GM23248 (cell line): ENCODE measurements at regions not wholly inside any gene's neighbourhood (a gene's known extent, or its start where the extent isn't known, plus 50 kb on each side); places are given as distances from the start of the nearest gene placed in this dataset.

Source experiments
- EZH2 ChIP-seq: fragments of 200-600 bp; sonication (generic); IDR thresholded peaks from 2 replicates; pipeline ENCODE4 v1.6.1; 2018; ENCODE audit warnings: antibody characterized with exemption, mild to moderate bottlenecking; ENCODE audit not compliant: insufficient read depth, poor library complexity, severe bottlenecking
- EZH2phosphoT487 ChIP-seq: fragments of 200-600 bp; sonication (generic); IDR thresholded peaks from 2 replicates; pipeline ENCODE4 v1.6.1; 2018; ENCODE audit warnings: antibody characterized with exemption, moderate library complexity, mild to moderate bottlenecking, low read depth; ENCODE audit not compliant: insufficient read depth

DNA sequence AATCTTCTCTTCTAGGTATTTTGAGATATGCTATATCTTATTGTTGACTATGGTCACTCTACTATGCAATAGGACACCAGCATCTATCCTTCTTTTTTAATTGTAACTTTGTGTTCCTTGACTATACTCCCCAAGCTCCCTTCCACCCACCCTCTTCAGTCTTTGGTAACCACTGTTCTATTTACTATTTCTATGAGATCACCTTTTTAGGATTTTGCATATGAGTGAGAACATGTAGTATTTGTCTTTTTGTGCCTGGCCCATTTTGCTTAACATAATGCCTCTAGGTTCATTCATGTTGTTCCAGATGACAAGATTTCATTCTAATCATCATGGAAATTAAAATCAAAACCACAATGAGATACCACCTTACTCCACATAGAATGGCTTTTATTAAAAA is 63.3 kb upstream of the BANK1 start:
- TF ChIP-seq EZH2 (no peak), EZH2phosphoT487 (no peak)
